HL-60 (cell line): ENCODE measurements at regions not wholly inside any gene's neighbourhood (a gene's known extent, or its start where the extent isn't known, plus 50 kb on each side); places are given as distances from the start of the nearest gene placed in this dataset.

ENCODE experiments used
- DNase-seq, 2 experiments: peaks; one replicate each; pipeline ENCODE4 v3.0.0-alpha.2; 2010 to 2020; ENCODE audit warnings: low read depth in 1 of 2, low spot score in 1 of 2
- H3K27ac ChIP-seq: fragments of 250-450 bp; sonication (Bioruptor Pico); replicated peaks from 2 replicates; pipeline ENCODE4 v1.5.1; 2020; ENCODE audit warnings: mild to moderate bottlenecking, moderate library complexity
- H3K27me3 ChIP-seq: fragments of 250-450 bp; sonication (Bioruptor Pico); 2 replicates; pipeline ENCODE4 v1.5.1; 2021; ENCODE audit warnings: mild to moderate bottlenecking, moderate library complexity; ENCODE audit not compliant: insufficient read depth, poor library complexity, severe bottlenecking
- H3K4me3 ChIP-seq: replicated peaks from 2 replicates; pipeline ENCODE4 v1.5.1; 2011; ENCODE audit warnings: mild to moderate bottlenecking, control low read depth, low read length; ENCODE audit not compliant: insufficient read depth
- CTCF ChIP-seq: IDR thresholded peaks from one replicate; pipeline ENCODE4 v1.5.1; 2011; ENCODE audit warnings: low read length, control low read depth, inconsistent platforms; ENCODE audit not compliant: insufficient read depth
- GABPA ChIP-seq: IDR thresholded peaks from 2 replicates; pipeline ENCODE4 v1.6.1; 2012; ENCODE audit warnings: low read depth
- POLR2AphosphoS5 ChIP-seq: IDR thresholded peaks from 2 replicates; pipeline ENCODE4 v1.6.1; 2012; ENCODE audit warnings: low read depth
- SPI1 ChIP-seq: IDR thresholded peaks from 2 replicates; pipeline ENCODE4 v1.6.1; 2012; ENCODE audit warnings: low read depth, mild to moderate bottlenecking, borderline replicate concordance
- TF ChIP-seq, protein P1 (sequence below): IDR thresholded peaks from 2 replicates; pipeline ENCODE4 v1.6.1; 2012; ENCODE audit warnings: low read depth; ENCODE audit not compliant: insufficient replicate concordance

GRCh38 chr14:28083389-28083788 lies 683.2 kb upstream of the FOXG1 start:
- H3K27ac ChIP-seq: no peak overlapping the region
- H3K27me3 ChIP-seq: no peaks in the 10 kb centered on the region
- no peak for DNase-seq
- no peak overlapping the region for H3K4me3 ChIP-seq
- no peak for TF ChIP-seq GABPA

DNA sequence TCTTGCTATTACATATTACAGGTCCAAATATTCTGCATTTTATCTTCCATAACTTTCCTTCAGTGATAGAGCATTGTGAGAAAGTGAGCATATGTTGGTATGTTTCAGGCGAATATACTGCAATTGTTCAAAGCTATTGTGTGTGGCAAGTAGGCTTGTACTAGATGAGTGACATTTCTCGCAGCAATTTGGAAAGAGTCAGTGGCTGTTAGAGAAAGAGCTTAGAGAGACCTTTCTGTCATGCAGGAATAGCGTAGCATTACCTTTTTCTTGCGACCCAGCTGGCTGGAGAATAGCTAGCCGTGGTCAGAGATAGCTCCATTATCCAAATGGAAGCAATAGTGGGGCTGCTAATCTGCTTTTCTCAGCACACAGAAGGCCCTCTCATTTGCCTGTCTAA lies 678.5 kb upstream of the FOXG1 start:
- no peak overlapping the region for H3K4me3 ChIP-seq
- H3K27ac ChIP-seq: no peak overlapping the region
- no peak for DNase-seq
- TF ChIP-seq POLR2AphosphoS5 (no peak), GABPA (no peak), SPI1 (no peak), CTCF (no peak)
- TF ChIP-seq, protein P1, sequence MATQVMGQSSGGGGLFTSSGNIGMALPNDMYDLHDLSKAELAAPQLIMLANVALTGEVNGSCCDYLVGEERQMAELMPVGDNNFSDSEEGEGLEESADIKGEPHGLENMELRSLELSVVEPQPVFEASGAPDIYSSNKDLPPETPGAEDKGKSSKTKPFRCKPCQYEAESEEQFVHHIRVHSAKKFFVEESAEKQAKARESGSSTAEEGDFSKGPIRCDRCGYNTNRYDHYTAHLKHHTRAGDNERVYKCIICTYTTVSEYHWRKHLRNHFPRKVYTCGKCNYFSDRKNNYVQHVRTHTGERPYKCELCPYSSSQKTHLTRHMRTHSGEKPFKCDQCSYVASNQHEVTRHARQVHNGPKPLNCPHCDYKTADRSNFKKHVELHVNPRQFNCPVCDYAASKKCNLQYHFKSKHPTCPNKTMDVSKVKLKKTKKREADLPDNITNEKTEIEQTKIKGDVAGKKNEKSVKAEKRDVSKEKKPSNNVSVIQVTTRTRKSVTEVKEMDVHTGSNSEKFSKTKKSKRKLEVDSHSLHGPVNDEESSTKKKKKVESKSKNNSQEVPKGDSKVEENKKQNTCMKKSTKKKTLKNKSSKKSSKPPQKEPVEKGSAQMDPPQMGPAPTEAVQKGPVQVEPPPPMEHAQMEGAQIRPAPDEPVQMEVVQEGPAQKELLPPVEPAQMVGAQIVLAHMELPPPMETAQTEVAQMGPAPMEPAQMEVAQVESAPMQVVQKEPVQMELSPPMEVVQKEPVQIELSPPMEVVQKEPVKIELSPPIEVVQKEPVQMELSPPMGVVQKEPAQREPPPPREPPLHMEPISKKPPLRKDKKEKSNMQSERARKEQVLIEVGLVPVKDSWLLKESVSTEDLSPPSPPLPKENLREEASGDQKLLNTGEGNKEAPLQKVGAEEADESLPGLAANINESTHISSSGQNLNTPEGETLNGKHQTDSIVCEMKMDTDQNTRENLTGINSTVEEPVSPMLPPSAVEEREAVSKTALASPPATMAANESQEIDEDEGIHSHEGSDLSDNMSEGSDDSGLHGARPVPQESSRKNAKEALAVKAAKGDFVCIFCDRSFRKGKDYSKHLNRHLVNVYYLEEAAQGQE: no peak
- no peaks in the 10 kb centered on the region for H3K27me3 ChIP-seq

GRCh38 chr14:28097585-28097984 lies 669.0 kb upstream of the FOXG1 start:
- no peak for DNase-seq
- no peaks in the 10 kb centered on the region for H3K27me3 ChIP-seq
- TF ChIP-seq GABPA (no peak), POLR2AphosphoS5 (no peak), CTCF (no peak), SPI1 (no peak)
- TF ChIP-seq, protein P1: no peak
- H3K4me3 ChIP-seq: no peak overlapping the region
- H3K27ac ChIP-seq: no peak overlapping the region

- H3K27me3 ChIP-seq: no peaks in the 10 kb centered on the region
- no peak overlapping the region for H3K27ac ChIP-seq
- no peak for TF ChIP-seq SPI1
- no peak for TF ChIP-seq GABPA
- TF ChIP-seq CTCF: no peak
- TF ChIP-seq, protein P1: no peak
- no peak for TF ChIP-seq POLR2AphosphoS5
- H3K4me3 ChIP-seq: no peak overlapping the region
- no peak for DNase-seq
Measured at GRCh38 chr14:28098856-28099255, 667.7 kb upstream of the FOXG1 start.
